ENCODE measurements at regions not wholly inside any gene's neighbourhood (a gene's known extent, or its start where the extent isn't known, plus 50 kb on each side); places are given as distances from the start of the nearest gene placed in this dataset.
"Not testable (repeated sequence)": the region's sequence is repeated elsewhere in the genome, so short reads cannot be mapped to it uniquely, and the experiment has no call there.

GRCh38 chr3:3365716-3366115 is 186.2 kb upstream of the CRBN start:
- H3K27ac ChIP-seq, result no peak overlapping the region
- no peak for TF ChIP-seq CTCF (conservative IDR thresholded peaks at IDR 0.05)

GRCh38 chr3:3356846-3357245 is 177.4 kb upstream of the CRBN start:
- no peak for TF ChIP-seq CTCF (conservative IDR thresholded peaks at IDR 0.05)
- no peak overlapping the region for H3K27ac ChIP-seq

GRCh38 chr3:3355442-3355841 is 176.0 kb upstream of the CRBN start:
- TF ChIP-seq CTCF (conservative IDR thresholded peaks at IDR 0.05), result no peak
- no peak overlapping the region for H3K27ac ChIP-seq

GRCh38 chr3:3353153-3353552 is 173.7 kb upstream of the CRBN start:
- no peak overlapping the region for H3K27ac ChIP-seq
- no peak for TF ChIP-seq CTCF (conservative IDR thresholded peaks at IDR 0.05)

DNA sequence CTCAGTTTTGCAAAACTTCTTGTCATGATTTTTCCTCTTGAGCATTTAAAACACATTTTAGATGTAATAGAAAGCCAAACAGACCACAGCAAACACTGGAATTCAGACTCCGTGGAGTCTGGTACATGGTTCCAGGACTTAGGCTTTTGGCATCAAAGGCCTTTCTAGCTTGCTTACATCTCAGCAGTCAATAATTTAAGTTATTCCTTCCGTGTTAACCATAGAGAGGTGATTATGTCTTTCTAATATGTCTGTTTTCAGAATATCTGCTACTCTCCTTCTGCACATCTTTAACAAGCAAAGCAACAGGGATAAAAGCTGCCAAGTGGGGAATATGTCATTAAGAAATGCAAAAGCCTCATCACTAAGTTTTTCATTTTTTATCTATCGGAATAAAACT is 171.7 kb upstream of the CRBN start:
- no peak for TF ChIP-seq CTCF (conservative IDR thresholded peaks at IDR 0.05)

GRCh38 chr3:3347056-3347455 is 167.6 kb upstream of the CRBN start:
- not testable (repeated sequence) for H3K27ac ChIP-seq

More for the DNA sequence above, 171.7 kb upstream of the CRBN start:
- no peak overlapping the region for H3K27ac ChIP-seq

DNA sequence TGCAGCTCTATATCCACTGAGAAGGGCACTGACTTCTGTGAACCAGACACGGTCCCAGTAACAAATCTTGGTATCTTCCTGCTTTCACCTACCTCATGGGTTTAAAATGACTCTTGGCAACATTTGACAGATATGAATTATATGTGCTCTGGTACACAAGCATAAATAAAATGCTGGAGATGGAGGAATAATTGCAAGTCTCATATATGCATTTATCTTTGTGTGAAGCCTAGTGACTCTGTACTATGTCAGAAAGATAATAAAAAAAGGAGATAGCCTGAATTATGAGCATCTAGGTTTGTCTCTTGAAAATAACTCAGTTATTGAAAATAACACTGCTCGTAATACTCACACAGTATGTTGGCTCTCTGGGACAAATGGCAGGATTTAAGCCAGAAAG is 167.1 kb upstream of the CRBN start:
- no peak overlapping the region for H3K27ac ChIP-seq
- no peak for TF ChIP-seq CTCF (conservative IDR thresholded peaks at IDR 0.05)

- TF ChIP-seq CTCF (conservative IDR thresholded peaks at IDR 0.05), result no peak
- no peak overlapping the region for H3K27ac ChIP-seq
Measured at GRCh38 chr3:3342141-3342540, 162.7 kb upstream of the CRBN start.

Data from VCaP (cell line).